ENCODE measurements at regions not wholly inside any gene's neighbourhood (a gene's known extent, or its start where the extent isn't known, plus 50 kb on each side); places are given as distances from the start of the nearest gene placed in this dataset.

GRCh38 chr2:153052807-153053559, 334.6 kb downstream of the ARL6IP6 start:
- no peak for TF ChIP-seq CTCF (IDR thresholded peaks at IDR 0.05; ENCODE audit: control insufficient read depth, extremely low read depth, insufficient read depth)
- DNase-seq (ENCODE audit: low read depth) = no peak
- no peak overlapping the region for H3K4me3 ChIP-seq (ENCODE audit: low read depth, low read length)

GRCh38 chr2:153047220-153047619, 328.8 kb downstream of the ARL6IP6 start:
- no peak for TF ChIP-seq CTCF (IDR thresholded peaks at IDR 0.05; ENCODE audit: control insufficient read depth, extremely low read depth, insufficient read depth)
- no peak overlapping the region for H3K4me3 ChIP-seq (ENCODE audit: low read depth, low read length)
- DNase-seq (ENCODE audit: low read depth) = no peak

- no peak overlapping the region for H3K4me3 ChIP-seq (ENCODE audit: low read depth, low read length)
- no peak for TF ChIP-seq CTCF (IDR thresholded peaks at IDR 0.05; ENCODE audit: control insufficient read depth, extremely low read depth, insufficient read depth)
- DNase-seq (ENCODE audit: low read depth) = no peak
Measured at GRCh38 chr2:153043385-153043784, 325.0 kb downstream of the ARL6IP6 start.

- DNase-seq (ENCODE audit: low read depth) = no peak
- TF ChIP-seq CTCF (IDR thresholded peaks at IDR 0.05; ENCODE audit: control insufficient read depth, extremely low read depth, insufficient read depth) = no peak
- no peak overlapping the region for H3K4me3 ChIP-seq (ENCODE audit: low read depth, low read length)
Measured at GRCh38 chr2:153028626-153029025, 310.2 kb downstream of the ARL6IP6 start.

DNA sequence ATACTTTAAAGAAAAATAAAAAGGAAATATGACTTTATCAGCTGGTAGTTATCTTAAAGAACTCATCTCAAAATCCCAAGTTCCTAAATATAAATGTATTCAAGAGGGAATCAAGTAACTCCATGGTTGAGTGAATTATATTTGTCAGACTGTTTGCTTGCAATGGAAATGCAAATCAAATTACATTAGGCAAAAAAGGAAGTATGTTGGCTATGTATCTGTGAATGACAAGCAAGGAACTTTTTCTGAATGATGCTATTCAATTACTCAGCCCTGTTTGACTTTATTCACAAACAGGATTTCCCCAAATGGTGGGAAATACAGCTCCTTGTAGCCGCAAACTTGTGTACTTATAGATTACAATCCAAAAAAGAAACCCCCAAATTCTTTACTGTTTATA, 309.1 kb downstream of the ARL6IP6 start:
- H3K4me3 ChIP-seq (ENCODE audit: low read depth, low read length) = no peak overlapping the region
- no peak for TF ChIP-seq CTCF (IDR thresholded peaks at IDR 0.05; ENCODE audit: control insufficient read depth, extremely low read depth, insufficient read depth)
- DNase-seq (ENCODE audit: low read depth) = no peak

- no peak for DNase-seq (ENCODE audit: low read depth)
- H3K4me3 ChIP-seq (ENCODE audit: low read depth, low read length) = no peak overlapping the region
- TF ChIP-seq CTCF (IDR thresholded peaks at IDR 0.05; ENCODE audit: control insufficient read depth, extremely low read depth, insufficient read depth) = no peak
Measured at GRCh38 chr2:153020201-153020600, 301.8 kb downstream of the ARL6IP6 start.
